GM19351 (cell line): ENCODE measurements at regions not wholly inside any gene's neighbourhood (a gene's known extent, or its start where the extent isn't known, plus 50 kb on each side); places are given as distances from the start of the nearest gene placed in this dataset.
"Not testable (repeated sequence)": the region's sequence is repeated elsewhere in the genome, so short reads cannot be mapped to it uniquely, and the experiment has no call there.

Source experiments
- ATAC-seq: cut with Tn5 transposase; IDR thresholded peaks from one replicate; pipeline ENCODE4 v1.9.1; 2021; ENCODE audit warnings: mild to moderate bottlenecking, moderate library complexity; ENCODE audit not compliant: unreplicated experiment

DNA sequence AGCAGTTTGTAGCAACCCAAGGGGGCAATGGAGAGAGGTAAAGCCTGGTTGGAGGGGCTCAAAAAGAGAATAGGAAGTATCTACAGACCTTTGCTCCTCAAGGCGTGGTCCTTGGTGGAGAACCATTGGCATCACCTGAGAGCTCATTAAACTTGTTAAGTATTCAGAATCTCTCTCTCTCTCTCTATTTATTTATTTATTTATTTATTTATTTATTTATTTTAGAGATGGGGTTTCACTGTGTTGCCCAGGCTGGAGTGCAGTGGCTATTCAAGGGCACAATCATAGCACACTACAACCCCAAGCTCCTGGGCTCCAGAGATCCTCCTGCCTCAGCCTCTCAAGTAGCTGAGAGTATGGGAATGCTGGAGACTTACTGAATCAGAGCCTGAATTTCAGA, 193.1 kb upstream of the ADCY2 start:
- no peak for ATAC-seq

DNA sequence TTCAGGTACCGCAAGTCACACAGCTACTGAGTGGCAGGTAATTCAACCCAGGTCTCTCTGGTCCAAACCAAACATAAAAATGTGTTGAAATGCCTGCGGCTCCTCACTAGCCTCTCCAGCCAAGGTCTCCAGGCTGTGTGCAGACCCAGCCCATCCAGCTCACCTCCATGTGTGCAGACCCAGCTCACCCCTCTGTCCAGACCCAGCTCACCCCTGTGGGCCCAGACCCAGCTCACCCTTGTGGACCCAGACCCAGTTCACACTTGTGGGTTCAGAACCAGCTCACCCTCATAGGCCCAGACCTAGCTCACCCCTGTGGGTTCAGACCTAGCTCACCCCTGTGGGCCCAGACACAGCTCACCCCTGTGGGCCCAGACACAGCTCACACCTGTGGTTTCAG, 188.0 kb upstream of the ADCY2 start:
- no peak for ATAC-seq

DNA sequence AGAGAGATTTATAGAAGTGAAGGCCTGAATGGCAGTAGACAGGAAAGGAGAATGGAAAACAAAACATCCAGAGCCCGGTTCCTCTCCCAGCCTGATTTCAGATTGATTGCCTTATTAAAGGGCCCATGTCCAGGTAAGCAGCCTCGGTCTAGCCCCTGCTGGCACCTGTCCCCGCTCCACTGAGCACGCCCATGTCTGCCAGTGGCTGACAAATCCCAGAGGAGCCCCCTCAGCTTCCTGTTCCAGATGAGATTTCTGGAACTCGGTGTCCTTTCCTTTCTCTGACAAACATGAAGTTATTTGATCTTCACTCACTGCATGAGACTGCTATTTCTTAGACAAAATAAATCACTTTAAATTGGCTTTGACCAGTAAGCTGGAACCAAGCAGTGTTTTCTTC, 187.0 kb upstream of the ADCY2 start:
- ATAC-seq: no peak

DNA sequence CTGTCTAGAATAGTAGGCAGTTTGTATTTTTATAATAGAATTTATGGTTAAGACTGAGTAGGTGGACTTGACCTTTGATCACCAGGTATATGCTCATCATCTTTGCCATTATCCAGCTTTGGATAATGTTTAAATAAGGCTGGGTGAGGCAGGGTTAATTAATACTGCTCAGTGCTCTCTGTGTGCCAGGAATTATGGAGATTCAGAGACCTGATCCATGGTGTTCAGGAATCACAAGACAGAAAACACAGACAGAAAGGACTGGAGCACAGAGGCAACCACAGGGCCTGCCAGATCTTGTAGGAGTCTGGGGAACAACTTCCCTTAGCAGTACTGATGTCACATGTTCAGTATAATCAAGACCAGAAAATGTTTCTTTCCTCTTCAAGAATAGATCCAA, 186.3 kb upstream of the ADCY2 start:
- ATAC-seq: no peak

DNA sequence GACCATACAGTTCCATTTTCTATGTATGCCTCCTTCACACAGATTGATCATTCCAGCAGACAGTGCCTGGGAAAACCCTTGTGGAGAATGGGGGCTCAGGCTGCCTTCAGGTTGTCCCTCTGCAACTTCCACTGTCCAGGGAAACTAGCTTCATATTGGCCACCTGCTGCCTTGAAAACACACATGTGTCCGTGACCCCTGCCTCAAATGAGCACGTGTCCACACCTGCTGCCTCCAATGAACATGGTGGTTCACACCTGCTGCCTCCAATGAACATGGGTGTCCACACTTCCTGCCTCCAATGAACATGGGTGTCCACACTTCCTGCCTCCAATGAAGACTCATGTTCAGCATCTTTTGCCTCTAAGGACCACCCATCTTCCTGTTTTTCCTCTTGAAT, 185.4 kb upstream of the ADCY2 start:
- no peak for ATAC-seq

DNA sequence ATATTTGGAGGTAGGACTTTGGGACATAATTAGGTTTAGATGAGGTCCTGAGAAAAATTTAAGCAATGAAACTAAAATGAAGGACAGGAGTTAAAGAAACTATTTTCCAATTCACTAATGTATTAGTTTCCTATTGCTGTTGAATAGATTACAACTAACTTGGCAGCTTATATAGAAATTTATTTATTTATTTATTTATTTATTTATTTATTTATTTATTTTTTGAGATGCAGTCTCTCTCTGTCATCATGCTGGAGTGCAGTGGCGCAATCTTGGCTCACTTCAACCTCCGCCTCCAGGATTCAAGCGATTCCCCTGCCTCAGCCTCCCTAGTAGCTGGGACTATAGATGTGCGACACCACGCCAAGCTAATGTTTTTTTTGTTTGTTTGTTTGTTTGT, 182.4 kb upstream of the ADCY2 start:
- no peak for ATAC-seq

DNA sequence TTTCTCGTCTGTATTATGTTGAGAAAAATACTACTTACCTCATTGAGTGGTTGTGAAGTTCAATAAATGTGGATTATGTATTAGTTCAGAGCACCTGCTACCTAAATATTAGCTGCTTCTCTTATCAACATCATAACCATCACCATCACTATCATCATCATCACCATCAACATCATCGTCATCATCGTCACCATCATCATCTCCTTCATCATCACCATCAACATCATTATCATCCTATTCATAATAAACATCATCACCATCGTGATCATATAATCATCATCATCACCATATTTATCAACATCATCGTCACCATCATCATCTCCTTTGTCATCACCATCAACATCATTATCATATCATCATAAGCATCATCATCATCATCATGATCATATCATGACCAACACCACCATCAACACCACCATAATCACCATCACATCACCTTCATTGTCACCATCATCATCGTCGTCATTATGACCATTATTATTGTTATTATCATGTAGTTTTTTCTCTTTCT, 181.0 kb upstream of the ADCY2 start:
- ATAC-seq: no peak

DNA sequence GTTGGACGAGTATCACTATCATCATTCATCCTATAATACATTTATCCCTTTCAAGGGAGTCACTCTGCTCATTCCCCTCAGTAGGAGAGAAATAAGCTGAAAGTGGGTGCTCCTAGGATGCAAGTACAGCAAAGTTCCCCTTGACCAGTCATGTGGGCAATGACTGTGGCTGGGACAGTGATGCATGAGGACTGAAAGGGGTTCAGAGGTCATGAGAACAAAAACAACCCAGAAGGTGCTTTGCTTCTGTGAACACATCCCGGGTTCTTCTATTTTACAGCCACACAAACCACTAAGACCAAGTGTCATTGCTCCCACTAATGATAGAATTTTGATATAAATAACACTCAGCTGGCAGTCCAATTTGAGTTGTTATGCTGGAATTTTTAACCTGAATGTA, 177.8 kb upstream of the ADCY2 start:
- no peak for ATAC-seq

DNA sequence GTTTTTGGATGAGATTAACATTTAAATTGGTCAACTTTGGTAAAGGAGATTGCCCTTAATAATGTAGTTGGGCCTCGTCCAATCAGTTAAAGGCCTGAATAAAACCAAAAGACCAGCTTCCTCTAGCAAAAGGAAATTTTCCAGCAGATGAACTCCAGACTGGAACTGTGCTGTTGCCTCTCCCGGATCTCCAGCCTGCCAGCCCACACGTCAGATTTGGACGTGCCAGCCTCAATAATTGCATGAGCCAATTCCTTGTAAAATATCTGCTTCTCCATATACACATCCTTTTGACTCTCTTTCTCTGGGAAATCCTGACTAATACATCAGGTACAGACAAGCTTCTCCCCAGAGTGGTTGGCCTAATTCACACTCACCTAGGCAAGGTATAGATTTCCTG, 175.8 kb upstream of the ADCY2 start:
- ATAC-seq: no peak

DNA sequence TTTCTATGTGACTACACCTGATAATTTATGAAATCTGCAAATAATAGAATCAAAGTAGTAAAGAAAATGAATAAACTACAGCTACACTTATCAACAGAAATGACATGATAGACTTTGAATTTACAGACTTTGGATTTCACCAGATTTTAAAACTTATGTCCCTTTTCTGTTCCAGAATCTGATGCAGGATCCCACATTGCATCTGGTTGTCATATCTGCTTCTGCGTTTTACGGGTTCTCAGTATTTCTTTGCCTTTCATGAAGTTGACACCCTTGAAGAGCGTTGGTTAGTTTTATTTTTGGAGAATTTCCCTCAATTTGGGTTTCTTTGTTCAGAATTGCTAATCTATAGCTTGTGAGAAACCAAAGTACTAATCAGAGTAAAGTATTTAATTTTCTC, 174.9 kb upstream of the ADCY2 start:
- ATAC-seq: no peak

DNA sequence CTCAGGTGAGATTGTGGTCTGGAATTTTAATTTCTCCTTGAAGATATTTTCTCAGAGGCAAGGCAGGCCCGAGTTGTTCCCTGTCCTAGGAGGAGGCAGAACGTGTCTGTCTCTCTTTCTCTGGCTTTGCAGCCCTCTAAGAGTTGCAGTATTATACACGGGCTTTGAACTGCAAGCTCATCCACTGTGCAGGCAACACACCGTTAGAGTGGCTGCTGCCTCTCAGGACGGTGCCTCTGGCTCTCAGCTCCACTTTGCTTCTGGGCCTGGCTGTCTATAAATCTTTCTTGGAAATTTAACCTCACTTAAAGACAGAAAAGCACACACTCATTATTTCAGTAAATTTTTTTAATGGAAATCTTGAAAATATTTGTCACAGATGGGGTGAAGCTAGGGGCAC, 170.1 kb upstream of the ADCY2 start:
- ATAC-seq: no peak

DNA sequence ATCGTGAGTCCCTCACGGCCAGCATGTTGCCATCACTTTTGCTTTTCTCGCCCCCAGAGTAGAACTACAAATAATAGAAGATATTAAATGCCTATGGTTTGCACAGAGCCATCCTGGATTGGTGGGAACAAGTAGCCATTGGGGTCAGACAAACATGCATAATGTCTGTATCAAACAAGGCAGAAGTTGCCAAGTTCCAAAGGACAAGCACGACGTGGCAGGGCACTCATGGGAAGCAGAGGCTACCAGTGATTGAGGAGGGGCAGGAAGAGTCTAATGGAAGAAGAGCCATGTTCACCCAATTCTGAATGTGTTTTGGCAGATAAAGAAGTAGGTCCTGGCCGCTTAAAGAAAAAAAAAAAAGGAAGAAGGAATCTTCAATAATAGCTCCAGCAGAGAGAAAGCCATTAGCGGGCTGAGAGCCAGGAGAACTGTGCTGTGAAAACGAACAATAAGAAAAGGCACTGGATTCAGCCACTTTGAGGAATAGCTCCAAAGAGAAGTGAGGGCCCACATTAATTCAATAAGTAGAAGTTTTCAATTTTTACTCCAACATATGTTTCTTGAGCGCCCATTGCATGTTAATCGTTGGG, 153.7 kb upstream of the ADCY2 start:
- ATAC-seq: no peak

DNA sequence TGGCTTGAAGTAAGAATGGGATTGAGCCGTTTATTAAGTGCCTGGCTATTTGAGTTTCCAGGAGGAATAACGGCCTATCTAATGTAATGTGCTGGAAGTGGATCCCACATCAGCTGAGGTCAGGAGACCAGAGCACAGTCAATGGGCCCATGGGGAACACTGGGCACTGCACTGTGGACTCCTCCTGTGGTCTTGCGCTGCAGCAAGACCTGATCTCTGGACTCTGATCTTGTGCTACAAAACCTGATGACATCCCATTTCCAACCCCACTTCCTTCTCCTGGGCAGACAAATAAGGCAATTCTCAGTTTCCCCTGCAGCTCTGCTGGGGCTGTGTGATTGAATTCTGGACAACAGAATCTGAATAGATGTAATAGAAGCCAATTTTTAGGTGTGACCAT, 151.7 kb upstream of the ADCY2 start:
- ATAC-seq: no peak

DNA sequence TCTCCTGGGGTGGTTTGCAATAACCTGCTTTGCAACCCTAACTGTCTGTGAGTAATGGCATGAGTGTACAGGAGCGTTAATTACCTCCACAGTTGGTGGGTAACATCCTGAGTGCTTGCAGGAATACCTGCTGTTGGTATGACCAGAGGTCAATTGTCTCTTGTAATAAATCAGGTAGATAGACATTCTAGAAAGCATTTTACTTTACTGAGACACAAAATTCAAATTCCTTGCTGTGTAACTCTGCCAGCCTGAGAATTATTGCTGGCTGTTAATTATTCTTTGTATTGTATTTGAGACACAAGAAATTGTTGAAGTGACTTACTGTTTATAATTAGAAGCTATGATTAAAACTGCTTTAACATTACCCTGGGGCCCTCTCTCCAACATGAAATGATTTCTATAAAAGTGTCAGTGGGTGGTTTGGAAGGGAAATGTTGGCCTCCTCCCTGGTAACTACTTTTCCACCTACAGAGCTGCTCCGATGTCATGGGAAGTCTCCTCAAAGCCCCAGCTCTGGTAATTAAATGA, 150.8 kb upstream of the ADCY2 start:
- ATAC-seq: no peak

DNA sequence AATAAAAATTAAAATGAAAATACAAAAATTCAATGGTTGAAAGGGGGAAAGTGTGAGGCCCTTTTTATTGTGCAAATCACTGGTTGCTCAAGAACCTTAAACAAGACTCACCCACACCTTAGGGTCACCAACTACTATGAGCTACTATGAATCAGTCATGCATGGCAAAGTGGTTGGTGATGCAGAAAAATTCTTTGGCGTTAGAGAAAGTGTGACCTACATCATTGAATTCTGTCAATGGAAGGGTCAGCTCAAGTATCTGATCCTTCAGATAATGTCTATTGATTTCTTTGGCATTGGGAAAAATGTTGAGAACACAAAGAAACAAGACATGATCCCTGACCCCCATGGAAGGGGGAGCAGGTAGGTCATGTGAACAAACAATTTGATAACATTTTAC, 149.7 kb upstream of the ADCY2 start:
- no peak for ATAC-seq

DNA sequence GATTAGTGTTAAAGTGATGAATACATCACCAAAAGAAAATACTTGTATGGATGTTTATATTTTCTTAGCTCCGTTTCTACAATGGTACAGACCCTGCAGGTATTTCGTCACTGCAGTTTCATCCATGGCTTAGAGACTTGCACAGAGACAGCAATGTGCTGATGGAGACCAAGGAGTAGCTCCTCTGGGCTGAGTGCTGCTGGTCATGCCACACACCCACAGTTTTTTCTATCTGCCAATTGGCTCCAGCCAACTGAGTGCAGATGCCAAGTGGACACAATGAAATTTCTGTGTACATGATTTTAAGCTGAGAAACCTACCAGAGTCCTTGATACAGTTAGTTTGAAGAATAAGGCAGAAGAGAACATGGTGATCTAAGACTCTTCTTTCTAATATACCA, 145.9 kb upstream of the ADCY2 start:
- no peak for ATAC-seq

DNA sequence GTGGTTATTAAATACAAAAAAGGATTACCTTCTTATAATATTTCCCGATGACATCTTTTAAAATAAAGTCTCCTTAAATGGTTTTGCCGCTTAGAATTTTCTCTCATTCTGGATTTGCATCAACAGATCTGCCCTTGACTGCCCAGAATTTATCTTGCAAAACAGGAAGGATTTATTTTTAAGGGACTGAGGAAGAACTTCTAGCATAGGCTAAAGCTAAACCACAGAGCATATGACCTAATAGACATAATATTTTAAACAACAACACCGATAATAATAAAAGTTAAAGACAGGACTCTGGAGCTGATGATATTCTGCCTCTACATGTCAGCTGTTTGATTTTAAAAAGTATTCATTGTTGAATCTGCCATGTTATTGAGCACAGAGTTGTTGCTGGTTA, 145.3 kb upstream of the ADCY2 start:
- ATAC-seq: no peak

DNA sequence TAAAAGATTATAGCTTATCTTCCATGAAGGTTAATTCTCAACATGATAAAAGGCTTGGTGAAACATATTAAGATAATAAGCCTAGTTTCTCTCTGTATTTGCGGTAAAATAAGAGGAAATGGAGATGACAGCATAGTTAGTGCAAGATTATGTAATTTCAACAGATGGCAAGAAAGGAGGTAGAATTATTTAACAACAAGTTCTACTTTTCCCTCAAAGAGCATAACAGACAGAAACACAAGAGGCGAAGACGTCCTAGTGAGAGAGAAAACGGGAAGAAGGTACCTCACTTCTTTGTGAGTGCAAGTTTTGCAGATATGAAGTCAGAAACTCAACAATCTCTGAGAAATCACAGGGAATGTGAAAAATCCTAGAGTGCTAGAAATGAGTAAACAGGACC, 144.8 kb upstream of the ADCY2 start:
- ATAC-seq: no peak

DNA sequence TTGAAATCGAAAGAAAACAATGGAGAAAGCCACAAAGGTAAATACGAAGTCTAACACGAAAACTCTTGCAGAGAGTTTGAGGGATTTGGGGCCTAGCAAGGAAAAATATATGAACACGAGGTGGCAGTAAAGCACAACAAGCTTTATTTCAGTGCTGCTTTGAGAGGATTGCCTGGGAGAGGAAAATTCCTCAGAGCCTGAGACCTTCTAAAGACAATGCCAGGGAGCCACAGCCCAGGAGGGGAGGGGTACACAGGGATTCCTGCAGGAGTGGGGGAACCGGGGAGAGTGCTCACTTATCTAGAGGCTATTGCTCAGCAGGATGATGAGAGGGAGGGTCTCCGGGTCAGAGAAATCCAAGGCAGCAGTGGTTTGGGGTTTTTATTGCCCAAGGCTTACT, 134.9 kb upstream of the ADCY2 start:
- no peak for ATAC-seq

DNA sequence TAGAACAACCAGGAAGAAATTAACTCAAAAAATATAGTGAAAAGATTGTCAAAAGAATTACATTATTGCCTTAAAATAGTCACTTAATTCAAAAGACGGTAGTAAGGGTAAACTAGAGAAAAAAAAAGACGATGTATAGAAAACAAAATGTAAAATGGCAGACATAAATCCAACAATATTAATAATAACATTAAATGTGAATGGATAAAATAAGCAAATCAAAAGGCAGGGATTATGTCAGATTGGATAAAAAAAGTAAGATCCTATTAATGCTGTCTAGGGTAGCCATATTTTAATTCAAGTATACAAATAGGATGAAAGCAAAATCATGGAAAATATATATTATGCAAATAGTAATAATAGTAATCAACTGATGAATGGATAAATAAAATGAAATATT, 134.0 kb upstream of the ADCY2 start:
- no peak for ATAC-seq

DNA sequence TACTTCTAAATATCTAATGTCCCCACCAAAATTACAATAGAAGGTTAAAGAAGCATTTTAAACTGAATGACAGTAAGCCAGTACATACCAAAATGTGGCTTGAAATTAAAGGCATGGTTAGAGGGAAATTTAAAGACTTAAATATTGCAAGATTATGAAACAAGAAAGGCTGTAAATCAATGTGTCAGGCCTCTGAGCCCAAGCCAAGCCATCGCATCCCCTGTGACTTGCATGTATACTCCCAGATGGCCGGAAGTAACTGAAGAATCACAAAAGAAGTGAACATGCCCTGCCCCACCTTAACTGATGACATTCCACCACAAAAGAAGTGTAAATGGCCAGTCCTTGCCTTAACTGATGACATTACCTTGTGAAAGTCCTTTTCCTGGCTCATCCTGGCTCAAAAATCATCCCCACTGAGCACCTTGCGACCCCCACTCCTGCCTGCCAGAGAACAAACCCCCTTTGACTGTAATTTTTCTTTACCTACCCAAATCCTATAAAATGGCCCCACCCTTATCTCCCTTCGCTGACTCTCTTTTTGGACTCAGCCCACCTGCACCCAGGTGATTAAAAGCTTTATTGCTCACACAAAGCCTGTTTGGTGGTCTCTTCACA, 132.4 kb upstream of the ADCY2 start:
- not testable (repeated sequence) for ATAC-seq

DNA sequence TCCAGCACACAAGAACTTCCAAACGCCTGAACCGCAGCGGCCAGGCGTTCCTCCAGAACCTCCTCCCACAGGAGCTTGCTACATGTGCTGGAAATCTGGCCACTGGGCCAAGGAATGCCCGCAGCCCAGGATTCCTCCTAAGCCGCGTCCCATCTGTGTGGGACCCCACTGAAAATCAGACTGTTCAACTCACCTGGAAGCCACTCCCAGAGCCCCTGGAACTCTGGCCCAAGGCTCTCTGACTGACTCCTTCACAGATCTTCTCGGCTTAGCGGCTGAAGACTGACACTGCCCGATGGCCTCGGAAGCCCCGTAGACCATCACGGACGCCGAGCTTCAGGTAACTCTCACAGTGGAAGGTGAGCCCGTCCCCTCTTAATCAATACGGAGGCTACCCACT, 130.2 kb upstream of the ADCY2 start:
- ATAC-seq: not testable (repeated sequence)

DNA sequence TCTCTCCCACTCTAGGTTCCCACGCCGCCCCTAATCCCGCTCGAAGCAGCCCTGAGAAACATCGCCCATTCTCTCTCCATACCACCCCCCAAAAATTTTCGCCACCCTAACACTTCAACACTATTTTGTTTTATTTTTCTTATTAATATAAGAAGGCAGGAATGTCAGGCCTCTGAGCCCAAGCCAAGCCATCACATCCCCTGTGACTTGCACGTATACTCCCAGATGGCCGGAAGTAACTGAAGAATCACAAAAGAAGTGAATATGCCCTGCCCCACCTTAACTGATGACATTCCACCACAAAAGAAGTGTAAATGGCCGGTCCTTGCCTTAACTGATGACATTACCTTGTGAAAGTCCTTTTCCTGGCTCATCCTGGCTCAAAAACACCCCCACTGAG, 127.2 kb upstream of the ADCY2 start:
- not testable (repeated sequence) for ATAC-seq
